ENCODE measurements at regions not wholly inside any gene's neighbourhood (a gene's known extent, or its start where the extent isn't known, plus 50 kb on each side); places are given as distances from the start of the nearest gene placed in this dataset.

DNA sequence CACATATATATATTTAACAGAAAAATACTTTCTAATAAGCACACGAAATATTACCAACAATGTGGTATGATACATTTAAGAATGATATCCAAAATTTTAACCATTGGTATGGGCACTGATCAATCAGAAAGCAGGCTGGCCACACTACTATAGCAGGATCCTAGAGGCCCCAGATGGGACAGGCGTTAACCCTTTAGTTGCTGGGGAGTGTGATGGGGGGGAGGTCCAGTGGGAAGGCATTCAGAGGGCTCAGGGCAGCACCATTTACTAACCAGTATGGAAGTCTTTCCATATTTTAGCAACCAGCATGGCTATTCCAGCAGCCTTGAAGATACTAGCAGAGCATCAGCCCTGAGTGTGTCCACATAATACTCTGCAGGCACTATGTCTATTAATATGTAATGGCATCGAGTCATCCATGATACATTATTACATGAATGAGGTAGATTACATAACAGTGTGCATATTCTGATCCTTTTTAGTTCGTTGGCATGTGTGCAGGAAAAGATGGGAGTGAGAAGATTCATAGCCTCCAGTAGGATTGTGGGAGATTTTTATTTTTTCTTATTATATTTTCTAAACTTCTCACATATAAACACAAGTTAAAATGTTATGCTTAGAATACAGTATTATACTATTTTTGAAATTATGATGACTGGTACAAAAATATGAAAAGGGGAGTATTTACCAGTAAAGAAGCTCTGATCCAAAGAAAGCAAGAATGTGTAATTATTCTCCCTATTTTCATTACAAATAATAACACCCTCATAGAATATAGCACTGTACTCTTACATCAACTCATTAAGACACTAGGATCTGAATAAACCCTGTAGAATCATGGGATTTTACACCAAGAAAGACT lies 78.9 kb downstream of the FAM217A start:
- TF ChIP-seq, protein P1, sequence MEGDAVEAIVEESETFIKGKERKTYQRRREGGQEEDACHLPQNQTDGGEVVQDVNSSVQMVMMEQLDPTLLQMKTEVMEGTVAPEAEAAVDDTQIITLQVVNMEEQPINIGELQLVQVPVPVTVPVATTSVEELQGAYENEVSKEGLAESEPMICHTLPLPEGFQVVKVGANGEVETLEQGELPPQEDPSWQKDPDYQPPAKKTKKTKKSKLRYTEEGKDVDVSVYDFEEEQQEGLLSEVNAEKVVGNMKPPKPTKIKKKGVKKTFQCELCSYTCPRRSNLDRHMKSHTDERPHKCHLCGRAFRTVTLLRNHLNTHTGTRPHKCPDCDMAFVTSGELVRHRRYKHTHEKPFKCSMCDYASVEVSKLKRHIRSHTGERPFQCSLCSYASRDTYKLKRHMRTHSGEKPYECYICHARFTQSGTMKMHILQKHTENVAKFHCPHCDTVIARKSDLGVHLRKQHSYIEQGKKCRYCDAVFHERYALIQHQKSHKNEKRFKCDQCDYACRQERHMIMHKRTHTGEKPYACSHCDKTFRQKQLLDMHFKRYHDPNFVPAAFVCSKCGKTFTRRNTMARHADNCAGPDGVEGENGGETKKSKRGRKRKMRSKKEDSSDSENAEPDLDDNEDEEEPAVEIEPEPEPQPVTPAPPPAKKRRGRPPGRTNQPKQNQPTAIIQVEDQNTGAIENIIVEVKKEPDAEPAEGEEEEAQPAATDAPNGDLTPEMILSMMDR (conservative IDR thresholded peaks at IDR 0.05), result no peak
- no peak for TF ChIP-seq ZFX (IDR thresholded peaks at IDR 0.05)

Data from C4-2B (cell line).